Cardiac muscle cell (in vitro differentiated cells and primary cell): ENCODE measurements at regions not wholly inside any gene's neighbourhood (a gene's known extent, or its start where the extent isn't known, plus 50 kb on each side); places are given as distances from the start of the nearest gene placed in this dataset.

ENCODE experiments used
- DNase-seq, 2 donors: peaks; one replicate each; pipeline versions ENCODE4 v3.0.0 to v3.0.0-alpha.2; 2010 to 2017; ENCODE audit warnings: low read depth in 1 of 2, low spot score in 1 of 2
- H3K27ac ChIP-seq: fragments of 200-600 bp; sonication (generic); 2 replicates; pipeline ENCODE4 v1.5.1; 2016
- H3K27me3 ChIP-seq: fragments of 200-600 bp; sonication (generic); 2 replicates; pipeline ENCODE4 v1.6.0; 2016; ENCODE audit warnings: control low read depth
- H3K36me3 ChIP-seq: fragments of 200-600 bp; sonication (generic); 2 replicates; pipeline ENCODE4 v1.5.1; 2016; ENCODE audit warnings: control low read depth
- H3K4me1 ChIP-seq: fragments of 200-600 bp; sonication (generic); 2 replicates; pipeline ENCODE4 v1.8.1; 2017; ENCODE audit warnings: low read depth, mild to moderate bottlenecking, mixed run types
- H3K4me3 ChIP-seq: fragments of 200-600 bp; sonication (generic); 2 replicates; pipeline ENCODE4 v1.5.1; 2016; ENCODE audit warnings: mild to moderate bottlenecking
- H3K9me3 ChIP-seq: fragments of 200-600 bp; sonication (generic); 2 replicates; pipeline ENCODE4 v1.5.1; 2017; ENCODE audit warnings: low read depth, mild to moderate bottlenecking, control low read depth
- TF ChIP-seq, protein P1 (sequence below): IDR thresholded peaks from 2 replicates; pipeline ENCODE4 v1.5.1; 2012; ENCODE audit warnings: low read depth, mild to moderate bottlenecking, low read length

DNA sequence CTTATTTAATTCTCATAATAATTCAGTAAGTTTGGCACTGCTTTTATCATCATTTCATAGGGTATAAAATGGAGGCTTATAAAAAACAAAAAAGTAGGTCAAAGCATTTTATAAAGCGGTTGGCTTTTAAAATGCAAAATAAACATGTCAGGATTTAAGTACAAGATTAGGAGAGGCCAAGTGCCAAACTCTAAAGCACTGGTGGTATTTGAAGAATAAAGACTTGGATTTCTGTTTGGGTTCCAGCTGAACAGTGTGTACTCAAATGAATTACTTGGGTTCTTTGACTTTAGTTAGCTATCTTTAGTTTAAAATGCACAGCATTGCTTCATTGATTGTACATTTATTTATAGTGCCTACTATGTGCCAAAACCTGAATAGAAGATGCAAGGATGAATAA lies 966.6 kb upstream of the SEL1L start:
- no peak for DNase-seq
- TF ChIP-seq, protein P1, sequence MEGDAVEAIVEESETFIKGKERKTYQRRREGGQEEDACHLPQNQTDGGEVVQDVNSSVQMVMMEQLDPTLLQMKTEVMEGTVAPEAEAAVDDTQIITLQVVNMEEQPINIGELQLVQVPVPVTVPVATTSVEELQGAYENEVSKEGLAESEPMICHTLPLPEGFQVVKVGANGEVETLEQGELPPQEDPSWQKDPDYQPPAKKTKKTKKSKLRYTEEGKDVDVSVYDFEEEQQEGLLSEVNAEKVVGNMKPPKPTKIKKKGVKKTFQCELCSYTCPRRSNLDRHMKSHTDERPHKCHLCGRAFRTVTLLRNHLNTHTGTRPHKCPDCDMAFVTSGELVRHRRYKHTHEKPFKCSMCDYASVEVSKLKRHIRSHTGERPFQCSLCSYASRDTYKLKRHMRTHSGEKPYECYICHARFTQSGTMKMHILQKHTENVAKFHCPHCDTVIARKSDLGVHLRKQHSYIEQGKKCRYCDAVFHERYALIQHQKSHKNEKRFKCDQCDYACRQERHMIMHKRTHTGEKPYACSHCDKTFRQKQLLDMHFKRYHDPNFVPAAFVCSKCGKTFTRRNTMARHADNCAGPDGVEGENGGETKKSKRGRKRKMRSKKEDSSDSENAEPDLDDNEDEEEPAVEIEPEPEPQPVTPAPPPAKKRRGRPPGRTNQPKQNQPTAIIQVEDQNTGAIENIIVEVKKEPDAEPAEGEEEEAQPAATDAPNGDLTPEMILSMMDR: no peak

GRCh38 chr14:82501554-82501953 lies 967.9 kb upstream of the SEL1L start:
- TF ChIP-seq, protein P1: no peak
- no peak for DNase-seq
- H3K4me1 ChIP-seq: no peaks in the 10 kb centered on the region
- H3K36me3 ChIP-seq: no peaks in the 10 kb centered on the region
- no peak overlapping the region for H3K4me3 ChIP-seq
- H3K27me3 ChIP-seq: no peaks in the 10 kb centered on the region
- no peaks in the 10 kb centered on the region for H3K9me3 ChIP-seq
- H3K27ac ChIP-seq: no peak overlapping the region

More for the DNA sequence above, 966.6 kb upstream of the SEL1L start:
- H3K36me3 ChIP-seq: no peaks in the 10 kb centered on the region
- H3K4me1 ChIP-seq: no peaks in the 10 kb centered on the region
- no peaks in the 10 kb centered on the region for H3K27me3 ChIP-seq
- H3K9me3 ChIP-seq: no peaks in the 10 kb centered on the region
- H3K4me3 ChIP-seq: no peak overlapping the region
- no peak overlapping the region for H3K27ac ChIP-seq

GRCh38 chr14:82502043-82502442 lies 968.4 kb upstream of the SEL1L start:
- TF ChIP-seq, protein P1: no peak
- Histone ChIP-seq H3K27ac (no peak overlapping the region), H3K4me1 (no peaks in the 10 kb centered on the region), H3K4me3 (no peak overlapping the region), H3K36me3 (no peaks in the 10 kb centered on the region), H3K9me3 (no peaks in the 10 kb centered on the region), H3K27me3 (no peaks in the 10 kb centered on the region)
- DNase-seq: no peak

- H3K9me3 ChIP-seq: no peaks in the 10 kb centered on the region
- H3K4me1 ChIP-seq: no peaks in the 10 kb centered on the region
- DNase-seq: no peak
- TF ChIP-seq, protein P1: no peak
- H3K27ac ChIP-seq: no peak overlapping the region
- no peaks in the 10 kb centered on the region for H3K36me3 ChIP-seq
- no peaks in the 10 kb centered on the region for H3K27me3 ChIP-seq
- no peak overlapping the region for H3K4me3 ChIP-seq
Observed at GRCh38 chr14:82504894-82505293, 971.2 kb upstream of the SEL1L start.

DNA sequence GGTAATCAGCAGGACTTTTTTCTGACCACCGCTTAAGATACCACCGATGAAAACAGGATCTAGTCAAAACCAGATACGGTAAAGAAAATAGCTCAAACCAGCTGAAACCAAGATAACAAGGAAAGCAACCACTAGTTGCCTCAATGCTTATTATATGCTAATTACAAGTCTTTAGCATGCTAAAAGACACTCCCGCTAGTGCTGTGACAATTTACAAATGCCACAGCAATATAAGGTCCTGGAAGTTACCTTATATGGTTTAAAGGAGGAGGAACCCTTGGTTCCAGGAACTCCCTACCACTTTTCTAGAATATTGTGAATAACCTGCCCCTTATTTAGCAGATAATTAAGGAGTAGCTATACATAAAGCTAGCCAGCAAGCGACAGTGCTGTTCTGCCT lies 976.4 kb upstream of the SEL1L start:
- Histone ChIP-seq H3K36me3 (no peaks in the 10 kb centered on the region), H3K27ac (no peak overlapping the region), H3K27me3 (no peaks in the 10 kb centered on the region), H3K4me1 (no peaks in the 10 kb centered on the region), H3K4me3 (no peak overlapping the region), H3K9me3 (no peaks in the 10 kb centered on the region)
- TF ChIP-seq, protein P1: no peak
- no peak for DNase-seq

DNA sequence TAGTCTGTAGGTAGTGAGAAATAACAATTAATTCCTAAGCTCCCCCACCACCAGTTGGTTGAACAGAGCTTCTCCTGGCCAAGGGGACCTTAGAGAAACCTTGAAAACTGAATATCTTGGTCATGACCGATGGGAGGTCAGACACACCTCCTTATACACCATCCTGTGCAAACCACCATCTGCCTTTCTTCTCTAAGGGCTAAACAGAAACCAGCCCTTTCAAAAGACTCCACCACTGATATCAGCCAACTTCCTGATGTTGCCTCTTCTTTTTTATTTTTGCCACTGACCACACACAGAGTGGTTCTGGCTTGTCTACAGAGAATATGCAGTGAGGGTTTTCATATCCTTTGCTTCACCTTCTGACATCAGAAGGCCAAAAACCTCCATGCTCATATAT lies 977.7 kb upstream of the SEL1L start:
- no peak for DNase-seq

More for the DNA sequence above, 977.7 kb upstream of the SEL1L start:
- no peaks in the 10 kb centered on the region for H3K36me3 ChIP-seq
- H3K27me3 ChIP-seq: no peaks in the 10 kb centered on the region
- no peaks in the 10 kb centered on the region for H3K9me3 ChIP-seq
- no peak overlapping the region for H3K27ac ChIP-seq
- no peak overlapping the region for H3K4me3 ChIP-seq
- H3K4me1 ChIP-seq: no peaks in the 10 kb centered on the region
- TF ChIP-seq, protein P1: no peak
